Coronary artery (tissue), 2 donors: ENCODE measurements at regions not wholly inside any gene's neighbourhood (a gene's known extent, or its start where the extent isn't known, plus 50 kb on each side); places are given as distances from the start of the nearest gene placed in this dataset.
"Not testable (repeated sequence)": the region's sequence is repeated elsewhere in the genome, so short reads cannot be mapped to it uniquely, and the experiment has no call there.

Experiments
- DNase-seq: peaks from one replicate; pipeline ENCODE4 v3.0.0-alpha.2; 2017; ENCODE audit warnings: low spot score
- H3K27ac ChIP-seq, 2 donors: fragments of 200-600 bp; sonication (generic); one replicate each; pipeline ENCODE4 v1.5.1; 2016 to 2019
- H3K4me3 ChIP-seq: fragments of 200-600 bp; sonication (generic); 2 replicates; pipeline ENCODE4 v1.5.1; 2016; ENCODE audit warnings: mild to moderate bottlenecking, moderate library complexity
- TF ChIP-seq, protein P1 (sequence below): fragments of 200-600 bp; sonication (generic); IDR thresholded peaks from one replicate; pipeline ENCODE4 v1.5.1; 2019; ENCODE audit warnings: antibody characterized with exemption

DNA sequence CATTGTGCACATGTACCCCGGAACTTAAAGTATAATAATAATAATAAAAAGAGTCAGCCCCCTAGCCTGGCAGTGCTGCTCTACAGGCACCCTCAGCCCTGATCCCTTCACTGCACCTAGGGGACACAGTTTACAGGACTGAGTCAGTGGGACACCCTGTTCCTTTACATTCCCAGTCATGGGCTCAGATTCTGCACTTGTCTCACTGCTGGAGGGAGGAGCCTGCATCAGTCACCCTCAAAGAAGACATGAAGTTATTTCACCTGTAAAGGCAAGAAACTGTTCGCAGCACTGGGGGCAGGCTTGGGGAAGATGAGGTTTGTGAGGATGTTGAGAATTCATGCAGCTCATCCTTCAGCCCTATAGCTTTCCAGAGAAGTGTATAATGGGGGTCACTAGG is 50.7 kb upstream of the VPREB1 start:
- Histone ChIP-seq H3K4me3 (no peak overlapping the region), H3K27ac (no peak overlapping the region)
- no peak for DNase-seq
- TF ChIP-seq, protein P1, sequence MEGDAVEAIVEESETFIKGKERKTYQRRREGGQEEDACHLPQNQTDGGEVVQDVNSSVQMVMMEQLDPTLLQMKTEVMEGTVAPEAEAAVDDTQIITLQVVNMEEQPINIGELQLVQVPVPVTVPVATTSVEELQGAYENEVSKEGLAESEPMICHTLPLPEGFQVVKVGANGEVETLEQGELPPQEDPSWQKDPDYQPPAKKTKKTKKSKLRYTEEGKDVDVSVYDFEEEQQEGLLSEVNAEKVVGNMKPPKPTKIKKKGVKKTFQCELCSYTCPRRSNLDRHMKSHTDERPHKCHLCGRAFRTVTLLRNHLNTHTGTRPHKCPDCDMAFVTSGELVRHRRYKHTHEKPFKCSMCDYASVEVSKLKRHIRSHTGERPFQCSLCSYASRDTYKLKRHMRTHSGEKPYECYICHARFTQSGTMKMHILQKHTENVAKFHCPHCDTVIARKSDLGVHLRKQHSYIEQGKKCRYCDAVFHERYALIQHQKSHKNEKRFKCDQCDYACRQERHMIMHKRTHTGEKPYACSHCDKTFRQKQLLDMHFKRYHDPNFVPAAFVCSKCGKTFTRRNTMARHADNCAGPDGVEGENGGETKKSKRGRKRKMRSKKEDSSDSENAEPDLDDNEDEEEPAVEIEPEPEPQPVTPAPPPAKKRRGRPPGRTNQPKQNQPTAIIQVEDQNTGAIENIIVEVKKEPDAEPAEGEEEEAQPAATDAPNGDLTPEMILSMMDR = no peak

DNA sequence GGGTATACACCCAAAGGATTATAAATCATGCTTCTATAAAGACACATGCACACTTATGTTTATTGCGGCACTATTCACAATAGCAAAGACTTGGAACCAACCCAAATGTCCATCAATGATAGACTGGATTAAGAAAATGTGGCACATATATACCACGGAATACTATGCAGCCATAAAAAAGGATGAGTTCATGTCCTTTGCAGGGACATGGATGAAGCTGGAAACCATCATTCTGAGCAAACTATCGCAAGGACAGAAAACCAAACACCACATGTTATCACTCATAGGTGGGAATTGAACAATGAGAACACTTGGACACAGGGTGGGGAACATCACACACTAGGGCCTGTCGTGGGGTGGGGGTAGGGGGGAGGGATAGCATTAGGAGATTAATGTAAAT is 51.1 kb upstream of the VPREB1 start:
- H3K27ac ChIP-seq, DNase-seq, H3K4me3 ChIP-seq: not testable (repeated sequence)

DNA sequence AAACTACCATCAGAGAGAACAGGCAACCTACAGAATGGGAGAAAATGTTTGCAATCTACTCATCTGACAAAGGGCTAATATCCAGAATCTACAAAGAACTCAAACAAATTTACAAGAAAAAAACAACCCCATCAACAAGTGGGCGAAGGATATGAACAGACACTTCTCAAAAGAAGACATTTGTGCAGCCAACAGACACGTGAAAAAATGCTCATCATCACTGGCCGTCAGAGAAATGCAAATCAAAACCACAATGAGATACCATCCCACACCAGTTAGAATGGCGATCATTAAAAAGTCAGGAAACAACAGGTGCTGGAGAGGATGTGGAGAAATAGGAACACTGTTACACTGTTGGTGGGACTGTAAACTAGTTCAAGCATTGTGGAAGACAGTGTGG is 51.6 kb upstream of the VPREB1 start:
- not testable (repeated sequence) for H3K4me3 ChIP-seq, DNase-seq, H3K27ac ChIP-seq

DNA sequence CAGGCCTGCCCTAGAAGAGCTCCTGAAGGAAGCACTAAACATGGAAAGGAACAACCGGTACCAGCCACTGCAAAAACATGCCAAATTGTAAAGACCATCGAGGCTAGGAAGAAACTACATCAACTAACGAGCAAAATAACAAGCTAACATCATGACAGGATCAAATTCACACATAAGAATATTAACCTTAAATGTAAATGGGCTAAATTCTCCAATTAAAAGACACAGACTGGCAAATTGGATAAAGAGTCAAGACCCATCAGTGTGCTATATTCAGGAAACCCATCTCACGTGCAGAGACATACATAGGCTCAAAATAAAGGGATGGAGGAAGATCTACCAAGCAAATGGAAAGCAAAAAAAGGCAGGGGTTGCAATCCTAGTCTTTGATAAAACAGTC is 54.8 kb upstream of the VPREB1 start:
- not testable (repeated sequence) for DNase-seq, H3K4me3 ChIP-seq

DNA sequence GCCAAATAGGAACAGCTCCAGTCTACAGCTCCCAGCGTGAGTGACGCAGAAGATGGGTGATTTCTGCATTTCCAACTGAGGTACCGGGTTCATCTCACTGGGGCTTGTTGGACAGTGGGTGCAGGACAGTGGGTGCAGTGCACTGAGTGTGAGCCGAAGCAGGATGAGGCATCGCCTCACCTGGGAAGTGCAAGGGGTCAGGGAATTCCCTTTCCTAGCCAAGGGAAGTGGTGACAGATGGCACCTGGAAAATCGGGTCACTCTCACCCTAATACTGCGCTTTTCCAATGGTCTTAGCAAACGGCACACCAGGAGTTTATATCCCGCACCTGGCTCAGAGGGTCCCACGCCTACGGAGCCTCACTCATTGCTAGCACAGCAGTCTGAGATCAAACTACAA is 56.7 kb upstream of the VPREB1 start:
- not testable (repeated sequence) for H3K27ac ChIP-seq, H3K4me3 ChIP-seq, DNase-seq

More for the DNA sequence above, 54.8 kb upstream of the VPREB1 start:
- H3K27ac ChIP-seq = not testable (repeated sequence)

DNA sequence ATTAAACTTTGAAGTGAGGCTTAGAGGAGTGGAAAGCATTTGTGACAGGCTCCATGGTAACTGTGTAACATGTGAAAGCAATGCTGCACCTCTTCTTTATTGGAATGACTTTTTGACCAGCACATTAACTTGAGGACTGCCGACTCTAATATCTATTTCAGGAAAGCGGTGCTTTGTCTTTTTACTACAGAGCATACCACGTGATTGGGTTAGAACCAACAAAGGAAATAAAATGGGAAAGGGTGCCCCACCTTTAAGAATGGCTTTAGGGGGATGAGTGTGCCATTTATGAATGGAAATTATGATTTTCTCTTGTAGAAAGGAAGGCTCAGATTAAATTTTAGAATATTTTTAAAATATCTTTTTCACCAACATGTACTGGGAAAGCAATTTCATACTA is 57.3 kb upstream of the VPREB1 start:
- Histone ChIP-seq H3K27ac (no peak overlapping the region), H3K4me3 (no peak overlapping the region)
- no peak for DNase-seq
- TF ChIP-seq, protein P1 = no peak

DNA sequence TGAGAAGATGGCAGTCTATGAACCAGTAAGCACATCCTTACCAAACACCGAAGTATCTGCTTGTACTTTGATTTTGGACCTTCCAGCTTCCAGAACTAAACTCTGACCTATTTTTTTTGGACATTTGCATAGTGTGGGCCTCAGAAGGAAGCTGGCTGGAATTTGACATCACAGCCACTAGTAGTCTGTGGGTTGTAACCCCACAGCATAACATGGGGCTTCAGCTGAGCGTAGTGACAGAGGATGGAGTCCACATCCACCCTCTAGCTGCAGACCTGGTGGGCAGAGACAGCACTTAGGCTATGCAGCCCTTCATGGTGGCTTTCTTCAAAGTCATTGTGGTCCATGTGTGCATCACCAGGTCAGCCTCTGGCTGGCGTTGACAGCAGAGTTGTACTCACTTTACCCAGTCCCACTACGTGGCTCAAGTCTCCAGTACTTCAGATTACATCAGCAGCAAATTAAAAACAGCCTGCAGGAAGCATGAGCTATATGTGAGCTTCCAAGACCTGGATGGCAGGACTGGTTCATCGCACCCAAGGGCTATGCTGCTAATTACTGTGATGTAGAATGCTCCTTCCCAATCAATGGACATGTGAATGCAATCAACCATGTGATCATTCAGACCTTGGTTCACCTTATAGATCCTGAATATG is 58.6 kb upstream of the VPREB1 start:
- TF ChIP-seq, protein P1 = no peak
- DNase-seq = no peak
- no peak overlapping the region for H3K4me3 ChIP-seq
- H3K27ac ChIP-seq = no peak overlapping the region

DNA sequence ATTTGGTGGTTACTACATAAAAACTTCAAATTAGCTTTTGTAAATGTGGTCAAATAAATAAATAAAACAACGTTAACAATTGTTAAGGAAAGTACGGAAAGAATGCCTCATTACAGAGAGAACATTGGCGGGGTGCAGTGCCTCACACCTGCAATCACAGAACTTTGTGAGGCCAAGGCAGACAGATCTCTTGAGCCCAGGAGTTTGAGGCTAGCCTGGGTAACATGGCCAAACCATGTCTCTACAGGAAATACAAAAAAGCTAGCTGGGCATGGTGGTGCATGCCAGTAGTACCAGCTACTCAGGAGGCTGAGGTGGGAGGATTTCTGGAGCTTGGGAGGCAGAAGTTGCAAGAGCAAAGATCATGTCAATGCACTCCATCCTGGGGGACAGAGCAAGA is 59.4 kb upstream of the VPREB1 start:
- TF ChIP-seq, protein P1 = no peak
- H3K27ac ChIP-seq = no peak overlapping the region
- no peak for DNase-seq
- no peak overlapping the region for H3K4me3 ChIP-seq

DNA sequence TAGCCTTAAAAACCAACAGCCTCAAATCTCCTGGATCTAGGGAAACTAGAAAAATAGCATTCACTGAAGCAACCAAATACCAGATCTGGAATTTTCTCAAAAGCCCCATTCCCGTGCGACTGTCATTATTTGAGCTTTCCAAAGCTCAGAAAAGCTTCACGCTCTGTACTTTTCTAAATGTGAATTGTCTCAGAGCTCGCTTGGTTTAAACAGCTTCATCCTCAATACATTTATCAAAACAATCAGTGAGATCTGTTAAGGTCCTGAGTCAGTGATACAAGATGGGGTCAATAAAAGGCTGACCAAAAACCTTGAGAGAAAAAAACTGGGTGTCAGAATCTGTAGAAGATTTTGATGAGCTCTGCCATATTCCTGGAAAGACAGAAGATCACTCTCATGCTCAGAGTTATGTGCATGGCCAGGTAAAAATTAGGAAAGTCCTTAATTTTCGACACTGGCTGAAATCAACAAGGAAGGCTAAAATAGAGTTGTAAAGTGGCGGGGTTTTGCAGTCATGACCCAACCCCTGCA is 60.2 kb upstream of the VPREB1 start:
- no peak for DNase-seq
- TF ChIP-seq, protein P1 = no peak
- no peak overlapping the region for H3K4me3 ChIP-seq
- H3K27ac ChIP-seq = no peak overlapping the region
